ENCODE measurements at regions not wholly inside any gene's neighbourhood (a gene's known extent, or its start where the extent isn't known, plus 50 kb on each side); places are given as distances from the start of the nearest gene placed in this dataset.
"Not testable (repeated sequence)": the region's sequence is repeated elsewhere in the genome, so short reads cannot be mapped to it uniquely, and the experiment has no call there.

DNA sequence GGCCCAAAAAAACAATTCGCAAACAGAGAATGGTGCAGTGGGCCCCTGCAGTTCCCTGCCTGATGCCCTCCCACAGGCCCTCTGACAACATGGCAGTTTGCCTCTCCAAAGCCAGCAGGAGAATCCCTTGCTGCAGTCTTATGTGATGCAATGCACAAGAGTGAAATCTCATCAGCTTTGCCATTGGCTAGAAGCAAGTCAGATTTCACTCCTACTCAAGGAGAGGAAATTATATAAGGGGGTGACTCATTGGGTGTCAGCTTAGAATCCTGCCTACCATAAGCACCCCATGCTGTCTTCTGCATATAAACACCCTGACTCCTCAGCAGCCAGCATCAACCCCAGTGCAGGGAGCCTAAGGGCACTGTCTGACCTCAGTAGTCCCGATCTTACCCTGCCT, 157.3 kb upstream of the LDB2 start:
- no peak for DNase-seq

- no peak for DNase-seq
Observed at GRCh38 chr4:17045866-17046265, 147.4 kb upstream of the LDB2 start.

DNA sequence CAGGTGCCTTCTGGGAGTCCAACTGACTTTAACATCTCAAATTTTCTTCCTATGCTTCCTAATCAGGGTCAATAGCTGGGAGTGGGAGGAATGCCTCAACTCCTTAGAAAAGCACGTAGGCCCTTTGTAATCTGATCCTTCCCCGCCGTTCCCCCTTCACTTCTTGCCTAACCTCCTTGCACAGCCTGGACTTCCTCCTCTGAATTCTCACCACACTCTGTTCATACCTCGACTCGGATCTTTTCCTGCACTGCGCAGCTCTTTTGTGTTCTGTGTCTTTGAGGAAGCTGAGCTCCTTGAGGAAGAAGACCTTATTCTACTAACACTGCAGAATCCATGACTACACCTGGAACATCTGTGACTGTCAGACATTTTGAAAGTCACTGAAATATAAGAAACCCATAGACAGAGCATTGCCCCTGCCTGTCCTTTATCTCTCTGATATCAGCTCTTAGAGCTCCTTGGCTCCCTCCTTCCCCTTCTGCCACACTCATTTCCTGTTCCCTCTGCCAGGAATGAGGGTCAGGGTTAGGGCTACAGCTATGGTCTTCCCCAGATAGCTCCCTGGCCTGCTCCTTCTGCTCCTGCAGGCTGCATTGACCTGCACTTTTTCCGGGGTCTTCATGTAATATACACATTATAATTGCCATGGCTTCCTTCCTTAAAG, 140.2 kb upstream of the LDB2 start:
- no peak for DNase-seq

- DNase-seq: no peak
Observed at GRCh38 chr4:17033768-17034181, 135.3 kb upstream of the LDB2 start.

DNA sequence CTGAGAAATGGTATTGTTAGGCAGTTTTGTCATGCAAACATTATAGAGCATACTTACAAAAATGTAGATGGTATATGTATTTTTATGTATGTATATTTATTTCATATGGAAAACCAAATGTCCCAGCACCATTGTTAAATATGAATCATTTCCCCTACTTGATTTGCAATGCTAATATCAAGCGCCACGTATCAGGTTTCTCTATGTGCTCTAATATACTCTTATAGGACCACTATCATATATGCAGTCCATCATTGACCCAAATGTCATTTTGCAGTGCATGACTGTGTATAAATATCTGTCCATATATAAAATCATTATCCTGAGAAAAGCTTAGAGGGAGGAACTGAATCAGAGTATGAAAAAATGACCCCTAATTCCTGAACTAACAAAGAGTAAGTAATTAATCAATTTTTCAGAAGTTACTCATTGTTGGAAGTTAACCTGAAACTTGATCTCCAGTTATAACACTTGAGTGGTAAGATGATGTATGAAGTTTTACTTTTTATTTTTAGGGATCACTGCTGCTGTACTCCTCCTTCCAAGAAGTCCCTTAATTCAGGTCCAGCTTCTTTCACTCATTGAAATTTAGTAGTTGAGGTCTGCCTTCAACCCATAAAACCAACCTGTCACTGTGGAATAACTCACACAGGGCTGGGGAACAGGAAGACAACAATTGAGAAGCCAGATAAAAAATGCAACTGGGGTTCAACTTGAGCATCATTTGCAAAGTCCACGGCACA, 134.8 kb upstream of the LDB2 start:
- no peak for DNase-seq

DNA sequence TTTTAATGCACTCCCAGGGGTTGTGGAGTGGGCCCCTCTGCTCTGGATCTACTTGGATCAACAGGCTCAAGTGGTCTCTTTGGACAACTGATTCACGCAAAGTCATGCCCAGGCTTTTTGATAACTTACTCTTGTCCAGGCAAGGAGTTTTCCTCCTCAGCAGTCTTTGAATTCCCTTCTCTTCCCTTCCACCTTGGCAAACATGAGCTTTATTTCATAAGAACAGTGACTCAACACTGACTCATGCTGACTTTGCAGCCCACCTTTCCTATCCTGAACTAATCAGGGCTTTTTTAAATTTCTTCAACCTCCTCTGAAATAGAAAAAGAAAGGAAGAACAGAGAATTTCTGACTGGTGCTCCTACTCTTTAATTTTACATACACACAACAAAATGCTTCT, 132.1 kb upstream of the LDB2 start:
- no peak for DNase-seq

GRCh38 chr4:17029964-17030363, 131.5 kb upstream of the LDB2 start:
- no peak for DNase-seq

- no peak for DNase-seq
Observed at GRCh38 chr4:17029432-17029831, 131.0 kb upstream of the LDB2 start.

DNA sequence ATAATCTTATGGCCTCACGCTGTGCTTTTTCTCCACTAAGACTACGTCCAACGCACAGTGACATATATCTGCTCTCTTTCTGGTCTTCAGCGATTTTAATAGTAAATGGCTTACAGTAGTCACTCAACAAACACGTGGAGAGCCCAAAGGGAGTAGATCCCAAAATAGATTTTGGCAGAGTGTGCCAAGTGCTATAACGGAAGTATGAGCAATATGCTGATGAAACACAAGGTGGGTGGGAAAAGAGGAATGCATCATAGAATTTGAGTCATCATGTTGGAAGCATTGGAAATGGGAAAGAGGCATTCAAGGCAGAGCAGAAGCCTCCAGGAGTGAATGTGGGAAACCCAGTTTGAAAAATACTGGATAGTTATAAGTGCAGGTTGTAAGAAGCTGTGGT, 129.1 kb upstream of the LDB2 start:
- DNase-seq: no peak

DNA sequence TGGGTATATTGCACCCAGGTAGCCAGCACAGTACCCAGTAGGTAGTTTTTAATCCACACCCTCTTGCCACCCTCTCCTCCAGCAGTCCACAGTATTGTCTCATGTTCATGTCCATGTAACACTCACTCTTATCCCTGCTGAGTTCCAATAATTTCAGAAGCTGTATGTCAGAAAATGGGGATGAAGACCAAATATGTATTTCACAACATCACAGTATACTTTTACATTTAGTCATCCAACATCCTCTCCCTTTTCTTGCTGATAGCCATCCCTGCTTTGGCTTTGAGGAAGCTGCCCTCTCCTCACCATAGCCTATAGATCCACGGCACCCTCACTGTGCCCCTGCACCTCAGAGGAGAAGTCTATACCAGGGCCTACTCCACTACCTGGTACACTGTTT, 126.0 kb upstream of the LDB2 start:
- DNase-seq: no peak

GRCh38 chr4:17020901-17021300, 122.5 kb upstream of the LDB2 start:
- DNase-seq: no peak

- no peak for DNase-seq
Observed at GRCh38 chr4:17020451-17020850, 122.0 kb upstream of the LDB2 start.

GRCh38 chr4:17018621-17019020, 120.2 kb upstream of the LDB2 start:
- DNase-seq: not testable (repeated sequence)

DNA sequence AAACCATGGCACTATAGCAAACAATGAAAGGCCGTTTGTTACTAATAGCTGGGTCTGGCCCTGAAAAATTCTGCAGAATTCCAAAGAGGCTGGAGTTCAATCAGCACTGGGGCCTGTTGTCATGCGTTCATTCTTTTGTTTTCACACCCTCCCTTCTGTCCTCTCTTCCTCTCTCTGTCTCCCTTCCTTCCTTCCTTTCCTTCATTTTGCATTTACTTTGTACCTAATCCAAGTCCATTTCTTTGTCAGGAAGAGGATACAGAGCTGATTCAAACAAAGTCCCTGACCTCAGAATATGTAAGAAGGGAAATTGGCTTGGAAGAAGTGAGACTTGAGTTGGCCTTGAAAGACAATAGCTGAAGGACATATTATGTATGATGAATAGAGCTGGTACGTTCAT, 119.6 kb upstream of the LDB2 start:
- no peak for DNase-seq

DNA sequence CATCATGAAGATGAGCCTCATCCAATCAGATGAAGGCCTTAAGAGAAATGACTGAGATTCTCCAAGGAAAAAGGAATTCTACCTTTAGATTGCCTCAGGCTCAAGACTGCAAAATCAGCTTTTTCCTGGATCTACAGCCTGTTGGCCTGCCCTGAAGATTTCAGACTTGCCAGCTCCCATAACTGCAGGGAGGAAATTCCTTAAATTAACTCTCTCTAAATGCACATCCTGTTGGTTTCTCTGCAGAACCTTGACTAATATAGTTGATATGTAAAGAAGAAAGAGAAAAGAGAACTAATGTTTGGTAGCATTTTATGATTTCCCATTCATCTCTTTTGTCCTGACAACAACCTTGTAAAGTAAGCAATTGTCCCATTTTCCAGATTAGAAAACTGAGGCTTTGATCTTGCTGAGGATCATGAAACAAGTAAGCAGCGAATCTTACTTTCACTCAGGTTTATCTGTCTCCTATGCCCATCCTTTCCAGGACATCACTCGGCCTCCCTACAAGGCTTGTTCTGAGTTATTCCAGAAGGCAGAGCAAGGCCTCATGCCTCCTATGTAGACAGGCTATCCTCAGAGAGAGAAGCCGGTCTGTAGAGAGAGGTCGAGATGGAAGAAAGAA, 115.0 kb upstream of the LDB2 start:
- DNase-seq: no peak

DNA sequence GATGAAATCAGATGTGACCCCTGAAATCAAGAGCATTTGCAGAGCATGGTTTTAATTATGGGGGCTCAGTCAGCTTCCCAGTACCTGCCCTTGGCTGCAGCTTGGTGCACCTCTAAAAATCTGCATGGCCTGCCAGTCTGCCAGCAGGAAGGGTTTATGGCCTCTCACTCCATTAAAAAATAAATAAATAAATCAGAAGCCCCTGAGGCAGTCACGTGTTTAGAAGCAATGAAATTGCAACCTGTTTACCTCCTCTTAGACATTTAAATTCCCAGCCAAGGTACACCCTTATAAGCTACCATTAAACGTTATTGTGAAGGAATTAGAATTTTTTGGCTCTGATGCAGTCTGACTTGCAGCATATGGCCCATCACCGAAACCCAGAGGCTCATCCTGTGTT, 114.0 kb upstream of the LDB2 start:
- DNase-seq: no peak

DNA sequence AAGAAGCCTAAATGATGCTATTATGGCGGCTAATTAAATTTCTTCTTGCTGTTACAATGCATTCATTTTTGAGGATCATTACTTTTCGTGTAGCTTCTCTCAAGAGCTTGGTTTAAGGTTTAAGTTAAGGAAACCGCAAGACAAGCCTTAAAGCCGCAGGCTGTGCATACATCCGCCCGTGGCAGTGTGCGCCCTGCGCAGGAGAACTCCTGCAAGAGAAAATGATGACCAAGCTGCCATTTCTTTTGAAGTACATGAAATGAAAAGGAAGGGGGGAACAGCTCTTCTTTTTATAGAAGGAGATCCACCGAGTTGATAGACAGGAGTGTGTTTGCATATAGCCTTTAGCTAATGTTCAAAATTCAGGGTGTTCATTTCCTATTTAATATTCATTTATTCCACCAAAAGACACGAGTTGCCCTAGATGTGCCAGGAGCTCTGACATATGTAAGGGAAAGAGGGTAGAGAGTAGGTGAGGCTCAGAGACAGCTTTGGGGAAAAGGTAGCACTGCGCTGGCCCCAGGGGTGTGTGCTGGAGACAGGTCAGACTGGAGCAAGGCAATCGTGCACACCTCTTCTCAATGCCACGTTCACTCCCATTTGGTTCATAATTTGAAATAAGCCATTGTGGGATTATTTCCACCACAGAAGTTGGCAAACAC, 112.1 kb upstream of the LDB2 start:
- DNase-seq: no peak

- no peak for DNase-seq
Observed at GRCh38 chr4:17009871-17010367, 111.5 kb upstream of the LDB2 start.

GRCh38 chr4:17008834-17009345, 110.4 kb upstream of the LDB2 start:
- DNase-seq: no peak

DNA sequence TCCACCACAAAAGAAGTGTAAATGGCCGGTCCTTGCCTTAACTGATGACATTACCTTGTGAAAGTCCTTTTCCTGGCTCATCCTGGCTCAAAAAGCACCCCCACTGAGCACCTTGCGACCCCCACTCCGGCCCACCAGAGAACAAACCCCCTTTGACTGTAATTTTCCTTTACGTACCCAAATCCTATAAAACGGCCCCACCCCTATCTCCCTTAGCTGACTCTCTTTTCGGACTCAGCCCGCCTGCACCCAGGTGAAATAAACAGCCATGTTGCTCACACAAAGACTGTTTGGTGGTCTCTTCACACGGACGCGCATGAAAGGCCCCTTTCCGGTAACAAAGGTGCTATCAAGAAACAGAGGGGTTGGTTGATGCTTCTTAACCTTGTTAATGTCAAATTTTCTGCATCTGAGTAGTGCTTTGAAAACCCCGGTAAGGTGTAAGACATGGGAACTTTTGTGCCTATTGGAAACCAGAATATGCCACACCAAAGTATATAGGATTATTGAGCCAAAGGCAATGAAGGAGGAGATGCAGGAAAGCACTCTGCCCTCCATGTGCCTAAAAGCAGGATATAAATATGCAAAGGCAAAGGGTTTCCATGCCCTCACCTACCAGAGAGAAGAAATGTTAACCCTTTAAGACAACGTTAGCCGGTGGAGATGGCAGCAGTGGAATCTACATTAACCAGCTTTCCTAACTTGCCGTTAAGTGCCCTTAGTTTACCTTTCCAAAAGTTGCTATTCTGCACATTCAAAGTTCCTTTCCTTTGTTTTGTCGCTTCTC, 105.4 kb upstream of the LDB2 start:
- not testable (repeated sequence) for DNase-seq

- DNase-seq: no peak
Observed at GRCh38 chr4:16995451-16995850, 97.0 kb upstream of the LDB2 start.
